ENCODE measurements at regions not wholly inside any gene's neighbourhood (a gene's known extent, or its start where the extent isn't known, plus 50 kb on each side); places are given as distances from the start of the nearest gene placed in this dataset.

DNA sequence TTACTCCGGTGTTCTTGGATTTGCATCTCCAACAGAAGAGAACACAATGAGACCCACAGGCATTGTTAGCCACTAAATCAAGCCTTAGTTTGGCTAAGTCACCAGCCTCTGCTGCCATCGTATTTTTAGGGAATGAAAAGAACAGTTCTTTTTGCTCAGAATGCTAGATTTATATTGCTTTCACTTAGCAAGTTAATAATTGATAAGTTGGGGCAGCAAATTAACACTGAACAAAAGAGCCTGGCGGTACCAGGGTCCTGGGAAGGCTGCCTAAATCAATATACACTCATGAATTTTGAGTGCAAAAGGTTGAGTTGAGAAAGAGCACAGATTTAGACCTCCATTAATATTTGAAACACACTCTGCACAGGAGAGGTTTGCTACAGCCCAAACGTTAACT, 767.7 kb downstream of the TYW1 start:
- intact Hi-C loops (cut with DNase I, micrococcal nuclease) = no loop called here
- ATAC-seq (no peak), DNase-seq (no peak)

DNA sequence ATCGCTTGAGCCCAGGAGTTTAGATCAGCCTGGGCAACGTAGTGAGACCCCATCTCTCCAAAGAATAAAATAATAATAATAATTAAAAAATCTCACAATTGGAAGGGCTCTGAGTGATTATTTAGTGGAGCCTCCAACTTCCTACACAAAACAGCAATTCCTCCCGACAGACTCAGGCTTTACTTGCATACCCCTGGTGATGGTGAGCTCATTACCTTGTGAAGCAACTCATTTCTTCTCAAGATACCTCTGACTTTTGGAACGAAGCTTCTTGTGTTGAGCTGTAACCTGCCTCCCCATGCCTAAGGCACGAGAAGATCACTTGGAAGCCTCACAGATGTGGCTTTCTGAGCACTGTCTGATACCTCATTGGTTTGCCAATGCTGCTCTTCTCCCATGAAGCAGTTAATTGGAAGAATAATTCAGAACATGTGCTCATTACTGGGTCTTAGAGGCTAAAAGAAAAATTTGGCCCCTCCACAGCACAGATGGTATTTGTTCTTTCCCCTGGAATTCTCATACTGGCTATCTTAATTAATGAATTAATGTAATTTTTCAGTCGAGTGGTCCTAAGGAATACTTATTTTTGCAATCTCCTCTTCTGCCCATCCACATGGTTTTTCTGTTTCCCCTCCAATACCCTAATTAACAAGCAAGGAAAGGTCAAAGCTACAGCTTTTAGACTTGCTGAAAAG, 769.0 kb downstream of the TYW1 start:
- DNase-seq (no peak), ATAC-seq (no peak)
- intact Hi-C loops (cut with DNase I, micrococcal nuclease) = no loop called here

DNA sequence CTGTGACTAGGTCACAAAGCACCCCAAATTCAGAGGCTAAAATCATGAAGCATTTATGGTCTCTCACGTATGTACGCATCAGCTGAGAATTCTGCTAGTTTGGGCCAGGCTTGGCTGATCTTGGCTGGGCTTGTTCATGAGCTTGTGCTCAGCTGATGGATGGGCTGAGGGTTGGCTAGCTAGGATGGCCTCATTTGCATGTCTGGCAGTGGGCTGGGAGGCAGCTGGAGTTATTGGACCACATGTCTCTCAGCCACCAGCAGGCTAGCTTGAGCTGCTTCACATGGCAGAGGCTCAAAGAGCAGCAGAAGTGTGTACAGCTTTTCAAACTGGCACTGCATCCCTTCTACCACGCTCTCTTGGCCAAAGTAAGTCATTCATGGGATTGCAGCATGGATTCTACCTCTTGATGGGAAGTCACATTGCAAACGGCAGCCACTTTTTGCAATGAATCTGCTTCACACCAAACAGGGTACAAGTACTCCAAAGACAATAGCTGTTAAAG, 770.3 kb downstream of the TYW1 start:
- intact Hi-C loops (cut with DNase I, micrococcal nuclease) = no loop called here
- ATAC-seq = no peak
- DNase-seq = no peak

DNA sequence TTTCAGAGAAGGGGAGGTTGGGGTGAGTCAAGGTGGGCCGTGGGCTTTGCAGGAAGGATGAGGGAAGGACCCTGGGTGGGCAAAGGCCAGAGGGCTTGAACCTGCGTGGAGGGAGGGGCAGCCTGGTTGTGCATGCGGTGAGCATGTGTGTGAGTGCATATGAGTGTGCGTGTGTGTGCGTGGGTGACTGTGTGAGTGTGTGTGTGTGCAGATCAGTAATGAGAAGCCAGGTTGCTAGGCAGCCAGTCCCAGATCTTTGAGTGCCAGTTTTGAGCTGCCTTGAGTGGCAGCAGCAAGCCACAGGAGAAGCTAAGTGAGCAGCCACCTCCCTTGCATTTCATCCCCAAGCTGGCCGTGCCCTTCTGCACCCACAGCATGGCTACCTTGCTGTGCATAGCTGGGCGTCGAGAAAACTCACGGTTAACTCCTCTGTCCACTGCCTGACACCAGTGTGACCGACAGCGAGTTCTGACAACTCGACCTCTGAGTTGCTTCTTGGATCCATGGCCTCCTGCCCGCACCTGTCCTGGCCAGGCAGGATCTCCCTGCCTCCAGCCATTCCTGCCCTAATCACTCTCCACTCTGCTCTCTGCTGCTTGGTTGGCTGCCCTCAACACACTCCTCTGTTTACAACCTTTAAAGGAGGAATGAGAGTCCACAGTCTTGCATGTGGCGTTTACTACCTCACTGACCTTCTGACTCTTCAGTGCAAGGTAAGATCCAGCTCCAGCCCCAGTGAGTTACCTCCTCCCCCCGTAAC, 775.4 kb downstream of the TYW1 start:
- intact Hi-C loops (cut with DNase I, micrococcal nuclease) = no loop called here
- DNase-seq (no peak), ATAC-seq (no peak)

DNA sequence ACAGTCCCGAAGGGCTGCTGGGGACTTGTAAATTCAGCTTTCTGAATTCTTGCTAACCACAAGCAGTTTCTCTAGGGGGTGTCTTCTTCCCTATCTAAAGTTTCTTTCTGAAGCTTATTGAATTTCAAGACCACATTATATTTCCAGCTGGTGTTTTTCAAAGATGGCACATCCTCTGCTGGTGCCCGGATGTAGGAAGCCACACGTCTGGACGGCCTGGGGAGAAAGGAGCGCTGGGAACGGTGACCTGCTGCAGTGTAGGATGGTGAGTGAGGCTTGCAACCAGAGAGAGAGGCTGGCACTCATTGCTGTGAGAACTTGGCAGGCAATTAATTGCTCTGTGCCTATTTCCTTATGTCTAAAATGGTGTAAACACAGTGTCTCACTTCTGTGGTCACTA, 776.4 kb downstream of the TYW1 start:
- ATAC-seq = no peak
- intact Hi-C loops (cut with DNase I, micrococcal nuclease) = no loop called here

DNA sequence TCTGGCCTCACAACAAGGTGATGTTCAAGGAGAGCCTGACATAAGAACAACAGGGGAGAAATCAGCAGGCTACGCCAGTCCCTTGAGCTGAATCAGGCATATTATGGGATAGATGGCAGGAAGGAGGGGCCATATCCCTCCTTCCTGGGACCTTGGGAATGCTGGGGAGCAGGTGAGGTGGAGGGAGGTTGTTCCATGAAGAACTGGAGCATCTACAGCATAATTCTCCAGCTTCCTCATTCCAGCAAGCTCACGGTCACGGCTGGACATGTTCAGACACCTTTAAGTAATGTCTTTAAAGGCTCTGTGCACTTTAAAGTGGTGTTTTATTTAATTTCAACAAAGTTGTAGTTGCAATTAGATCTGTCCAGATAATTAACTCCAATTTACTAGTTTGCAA, 780.5 kb downstream of the TYW1 start:
- no peak for ATAC-seq
- intact Hi-C loops (cut with DNase I, micrococcal nuclease) = no loop called here
- no peak for DNase-seq

More for the DNA sequence above, 776.4 kb downstream of the TYW1 start:
- no peak for DNase-seq

DNA sequence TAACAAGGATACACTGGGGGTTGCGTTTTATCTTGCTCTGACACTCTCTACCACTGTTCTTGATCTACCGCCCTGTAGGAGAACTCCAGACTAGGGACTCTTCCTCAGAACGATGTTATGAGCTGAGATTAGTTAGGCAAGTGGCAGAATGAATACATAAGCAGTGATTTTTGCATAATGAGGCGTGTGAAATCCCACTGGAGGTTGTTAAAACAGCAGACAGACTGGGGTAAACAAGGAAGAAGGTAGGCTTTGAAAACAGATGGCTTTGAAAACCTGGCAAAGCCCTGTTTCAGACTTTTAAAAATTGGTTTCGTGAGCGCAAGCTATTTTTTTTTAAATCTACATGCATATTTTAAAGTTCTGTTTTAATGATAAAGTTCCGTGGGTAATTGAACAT, 785.2 kb downstream of the TYW1 start:
- no peak for ATAC-seq
- intact Hi-C loops (cut with DNase I, micrococcal nuclease) = no loop called here
- DNase-seq = no peak

DNA sequence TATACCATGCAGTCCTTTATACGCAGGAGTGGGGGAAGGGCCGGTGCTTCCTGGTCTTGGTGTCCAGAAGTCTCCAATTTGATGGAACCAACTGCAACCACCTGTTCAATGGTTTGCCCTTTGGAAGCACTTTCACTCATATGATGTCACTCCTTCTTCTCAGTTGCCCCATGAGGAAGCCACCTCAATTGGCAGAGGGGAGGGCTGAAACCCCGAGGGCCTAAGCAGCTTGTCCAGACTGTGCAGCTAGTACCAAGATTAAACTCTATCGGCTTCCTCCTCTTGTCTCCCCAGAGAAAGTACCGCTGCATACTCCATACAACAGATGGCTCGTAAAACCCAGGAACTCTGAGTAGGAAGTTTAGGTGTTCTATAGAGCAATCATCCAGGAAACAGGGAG, 789.4 kb downstream of the TYW1 start:
- ATAC-seq (no peak), DNase-seq (no peak)
- intact Hi-C loops (cut with DNase I, micrococcal nuclease) = no loop called here

DNA sequence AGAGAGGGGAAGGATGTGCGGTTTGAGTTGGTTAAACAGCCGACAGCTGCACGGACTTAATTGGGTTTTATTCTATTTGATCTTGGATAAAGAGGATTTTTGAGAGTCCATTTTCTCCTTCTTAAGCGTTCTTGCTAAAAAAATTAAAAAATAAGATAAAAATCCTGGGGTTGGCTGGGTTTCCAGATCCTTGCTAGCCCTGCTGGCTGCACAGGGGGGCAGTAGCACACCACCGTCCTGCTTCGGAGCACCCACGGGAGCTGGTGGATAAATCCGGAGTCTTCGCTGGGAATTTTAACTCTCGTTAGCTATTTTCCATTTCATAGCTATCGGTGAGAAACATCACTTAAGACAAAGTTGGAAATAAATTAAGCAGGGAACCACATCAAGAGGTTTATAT, 792.0 kb downstream of the TYW1 start:
- intact Hi-C loops (cut with DNase I, micrococcal nuclease) = no loop called here
- ATAC-seq = no peak
- DNase-seq = no peak

DNA sequence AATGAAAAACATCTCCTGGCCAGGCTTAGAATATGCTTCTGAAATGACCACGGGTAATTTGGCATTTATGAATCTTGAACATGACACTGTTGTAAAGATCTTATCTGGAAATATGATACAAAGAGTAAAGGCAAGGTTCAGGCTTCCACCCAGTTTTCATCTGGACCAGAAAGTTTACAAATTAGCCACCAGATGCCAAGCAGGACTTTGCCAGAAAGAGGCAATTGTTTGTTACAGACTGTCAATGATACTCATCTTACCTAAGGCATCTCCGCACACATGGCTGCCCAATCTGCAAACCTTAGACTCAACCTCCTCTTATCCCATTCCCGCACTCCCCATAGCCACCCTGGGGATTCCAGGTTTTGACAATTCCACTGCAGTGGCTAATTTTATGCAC, 795.3 kb downstream of the TYW1 start:
- ATAC-seq (no peak), DNase-seq (no peak)
- intact Hi-C loops (cut with DNase I, micrococcal nuclease) = no loop called here

DNA sequence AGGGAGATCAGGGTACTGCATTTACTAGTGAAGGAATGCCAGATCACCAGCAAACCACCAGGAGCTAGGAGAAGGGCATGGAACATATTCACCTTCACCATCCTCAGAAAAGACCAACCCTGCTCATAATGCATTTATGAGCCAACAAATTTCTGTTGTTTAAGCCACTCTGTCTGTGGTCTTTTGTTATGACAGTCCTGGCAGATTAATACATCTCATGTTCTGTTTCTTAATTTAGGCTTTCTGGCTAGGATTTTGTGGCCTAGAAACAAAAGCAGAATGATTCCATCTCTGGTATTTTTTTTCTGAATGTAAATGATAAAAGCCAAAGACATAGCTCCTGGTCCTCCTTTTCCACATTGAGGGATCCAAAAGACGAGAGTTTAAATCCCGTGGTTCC, 797.9 kb downstream of the TYW1 start:
- DNase-seq (no peak), ATAC-seq (no peak)
- intact Hi-C loops (cut with DNase I, micrococcal nuclease) = no loop called here

DNA sequence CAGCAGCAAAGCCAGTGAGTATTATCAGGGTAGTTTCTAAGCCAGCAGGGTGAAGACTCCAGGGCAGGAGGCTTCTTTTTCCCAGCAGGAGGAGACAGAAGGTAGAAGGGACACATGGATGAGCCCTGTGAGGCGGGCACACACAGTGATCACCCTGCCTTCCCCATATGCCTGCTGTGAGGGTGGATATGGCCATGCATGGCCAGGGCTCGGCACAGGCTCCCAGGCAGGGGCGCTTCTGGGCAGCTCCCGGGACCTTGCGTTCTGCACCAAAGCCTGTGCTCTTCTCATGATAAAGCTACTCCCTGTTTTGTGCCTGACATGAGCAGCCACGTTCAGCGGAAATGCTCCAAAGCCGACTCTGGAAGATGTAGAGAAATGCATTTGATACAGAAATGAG, 807.2 kb downstream of the TYW1 start:
- no peak for DNase-seq
- no peak for ATAC-seq
- intact Hi-C loops (cut with DNase I, micrococcal nuclease) = no loop called here

DNA sequence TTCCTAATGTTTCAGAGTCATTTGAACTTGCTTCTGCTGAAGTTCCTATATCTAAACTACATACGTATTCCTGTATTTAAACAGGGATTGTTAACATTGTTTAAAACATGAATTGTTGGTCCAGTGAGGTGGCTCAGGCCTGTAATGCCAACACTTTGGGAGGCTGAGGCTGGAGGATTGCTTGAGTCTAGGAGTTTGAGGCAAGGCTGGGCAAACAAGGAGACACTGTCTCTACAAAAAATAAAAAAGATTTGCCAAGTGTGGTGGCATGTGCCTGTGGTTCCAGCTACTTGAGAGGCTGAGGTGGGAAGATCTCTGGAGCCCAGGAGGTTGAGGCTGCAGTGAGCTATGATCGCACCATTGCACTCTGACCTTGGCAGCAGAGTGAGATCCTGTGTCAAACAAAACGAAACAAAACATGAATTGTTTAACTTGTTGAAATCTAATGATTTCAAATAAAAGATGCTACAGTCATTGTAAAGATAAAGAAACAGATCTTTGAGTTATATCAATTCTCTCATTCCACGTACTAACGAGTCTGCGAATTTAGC, 809.4 kb downstream of the TYW1 start:
- intact Hi-C loops (cut with DNase I, micrococcal nuclease) = no loop called here

DNA sequence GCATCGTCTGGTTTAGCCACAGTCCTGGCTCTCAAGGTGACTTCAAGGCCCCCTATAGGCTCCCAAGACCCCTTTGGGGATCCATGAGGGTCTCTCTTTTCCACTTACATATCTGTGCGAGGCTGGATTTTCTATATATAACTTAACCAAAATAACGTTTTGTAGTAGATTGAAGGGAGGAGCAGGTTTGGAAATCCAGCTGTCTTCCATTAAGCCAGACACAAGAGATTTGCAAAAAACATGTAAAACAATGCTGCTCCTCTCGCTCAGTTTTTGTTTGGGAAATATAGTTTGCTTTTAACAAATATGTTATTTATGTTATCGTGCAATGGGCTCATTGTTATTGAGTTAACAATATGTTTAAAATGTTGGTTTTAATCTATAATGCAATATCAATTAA, 811.2 kb downstream of the TYW1 start:
- no peak for ATAC-seq
- DNase-seq = no peak
- intact Hi-C loops (cut with DNase I, micrococcal nuclease) = no loop called here

More for the DNA sequence above, 809.4 kb downstream of the TYW1 start:
- ATAC-seq (no peak), DNase-seq (no peak)

DNA sequence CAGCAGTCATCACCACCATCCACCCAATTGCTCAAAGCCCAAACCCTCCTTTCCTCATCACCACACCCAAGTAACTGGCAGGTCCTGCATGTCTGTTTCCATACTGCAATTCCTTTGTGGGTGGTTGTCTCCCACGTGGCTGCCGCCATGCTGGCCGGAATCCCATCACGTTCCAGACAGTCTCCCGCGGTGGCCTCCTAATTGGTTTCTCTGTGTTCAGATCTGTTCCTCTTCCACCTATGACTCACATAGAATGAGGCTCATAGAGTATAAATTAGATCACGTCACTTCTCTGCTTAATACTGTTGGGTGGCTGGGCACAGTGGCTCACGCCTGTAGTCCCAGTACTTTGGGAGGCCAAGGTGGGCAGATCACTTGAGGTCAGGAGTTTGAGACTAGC, 813.0 kb downstream of the TYW1 start:
- no peak for DNase-seq
- no peak for ATAC-seq
- intact Hi-C loops (cut with DNase I, micrococcal nuclease) = no loop called here

DNA sequence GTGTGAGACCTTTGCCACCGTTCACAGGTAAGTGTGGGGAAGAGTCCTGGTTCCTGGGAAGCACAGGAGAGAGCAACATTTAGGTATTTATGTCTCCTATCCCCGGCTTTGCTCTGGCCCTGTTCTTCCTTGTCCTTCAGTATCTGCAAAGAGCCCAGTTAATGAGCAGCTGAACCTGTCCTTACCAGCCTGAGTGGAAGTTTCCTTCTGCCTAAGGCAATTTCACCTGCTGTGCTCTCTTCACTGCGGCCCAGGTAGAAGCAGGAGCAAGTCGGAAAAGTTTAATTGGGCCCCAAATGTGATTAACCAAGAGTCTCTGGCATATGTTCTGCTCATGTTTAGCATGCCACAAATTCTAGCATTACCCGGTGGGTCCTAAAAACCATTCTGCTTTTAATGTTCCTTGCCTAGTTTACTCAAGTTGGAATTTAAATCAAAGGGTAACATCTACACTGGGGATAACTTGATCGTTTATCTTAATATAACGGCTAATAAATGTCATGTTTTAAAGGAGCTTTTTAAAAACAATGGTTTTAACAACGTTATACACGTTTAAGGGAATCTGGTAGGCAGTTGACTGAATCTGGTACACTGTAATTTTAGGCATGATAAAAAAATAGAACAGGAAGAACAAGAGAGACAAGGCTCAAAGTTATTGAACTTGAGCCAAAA, 817.1 kb downstream of the TYW1 start:
- DNase-seq (no peak), ATAC-seq (no peak)
- intact Hi-C loops (cut with DNase I, micrococcal nuclease) = no loop called here

DNA sequence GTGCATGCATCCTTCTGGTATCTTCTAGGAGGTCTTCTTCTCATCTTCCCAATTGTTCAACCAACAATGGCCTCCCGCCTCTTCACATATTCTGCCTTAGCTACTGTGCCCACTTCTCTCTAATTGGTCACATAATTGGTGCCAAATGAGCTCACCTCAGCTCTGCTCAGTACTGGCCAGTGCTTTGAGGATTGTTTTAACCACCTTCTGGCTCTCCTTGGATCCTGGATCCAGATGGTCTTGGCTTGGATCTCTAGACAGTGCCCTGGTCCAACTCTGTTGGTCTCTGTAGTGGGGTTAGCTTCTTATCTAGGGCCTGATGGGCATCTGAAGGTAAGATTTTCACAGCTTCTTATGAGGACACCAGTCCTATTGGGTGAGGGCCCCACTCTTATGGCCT, 820.8 kb downstream of the TYW1 start:
- ATAC-seq (no peak), DNase-seq (no peak)
- intact Hi-C loops (cut with DNase I, micrococcal nuclease) = no loop called here

DNA sequence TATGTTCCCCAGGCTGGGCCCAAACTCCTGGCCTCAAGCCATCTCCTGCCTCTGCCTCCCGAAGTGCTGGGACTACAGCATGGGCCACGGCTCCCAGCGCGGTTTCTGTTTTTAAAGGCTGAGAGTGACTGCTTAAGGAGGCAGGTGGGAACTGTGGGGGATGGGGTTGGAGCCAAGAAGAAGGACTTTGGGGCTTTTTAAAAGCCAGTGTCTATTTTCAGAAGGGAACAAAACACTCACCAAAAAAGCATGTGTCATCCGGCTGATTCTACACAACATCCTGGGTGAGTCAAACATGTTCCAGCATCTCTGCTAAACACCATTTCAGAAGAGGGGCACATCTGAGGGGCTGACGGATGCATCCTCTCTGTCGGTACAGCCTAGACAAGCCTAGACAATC, 824.5 kb downstream of the TYW1 start:
- ATAC-seq (no peak), DNase-seq (no peak)
- intact Hi-C loops (cut with DNase I, micrococcal nuclease) = no loop called here

DNA sequence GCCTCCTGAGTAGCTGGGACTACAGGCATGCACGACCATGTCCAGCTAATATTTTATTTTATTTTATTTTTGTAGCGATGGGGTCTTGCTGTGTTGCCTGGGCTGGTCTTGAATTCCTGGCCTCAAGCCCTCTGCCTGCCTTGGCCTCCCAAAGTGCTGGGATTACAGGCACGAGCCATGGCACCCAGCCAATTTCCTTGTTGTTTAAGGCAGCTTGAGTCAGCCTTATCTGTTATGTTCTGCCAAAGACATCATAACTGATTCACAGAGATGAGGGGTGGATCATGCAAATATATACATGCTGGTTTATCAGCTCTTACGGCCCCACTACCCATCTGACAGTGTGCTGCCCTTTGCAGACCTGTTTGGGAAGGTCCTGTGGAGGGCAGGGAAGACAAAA, 826.7 kb downstream of the TYW1 start:
- intact Hi-C loops (cut with DNase I, micrococcal nuclease) = no loop called here
- no peak for ATAC-seq
- no peak for DNase-seq

DNA sequence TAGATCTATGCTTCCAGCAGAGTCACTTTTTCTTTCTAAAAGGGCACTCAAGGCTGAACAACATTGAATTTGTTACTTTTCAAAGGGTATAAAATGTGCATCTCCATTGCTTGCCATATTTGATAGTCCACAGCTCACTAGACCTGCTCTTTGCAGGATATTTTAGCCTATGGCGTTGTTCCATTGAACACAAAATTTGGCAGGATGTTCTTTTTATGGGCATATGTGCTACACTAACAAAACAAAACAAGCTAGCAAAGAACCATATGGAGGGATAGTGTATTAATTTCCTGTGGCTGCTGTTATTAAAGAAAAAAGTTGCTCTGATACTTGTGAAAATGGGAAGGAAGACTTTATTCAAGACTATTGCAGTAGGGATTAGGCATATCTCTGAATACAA, 828.7 kb downstream of the TYW1 start:
- ATAC-seq (no peak), DNase-seq (no peak)
- intact Hi-C loops (cut with DNase I, micrococcal nuclease) = no loop called here
